ENCODE measurements at regions not wholly inside any gene's neighbourhood (a gene's known extent, or its start where the extent isn't known, plus 50 kb on each side); places are given as distances from the start of the nearest gene placed in this dataset.

DNA sequence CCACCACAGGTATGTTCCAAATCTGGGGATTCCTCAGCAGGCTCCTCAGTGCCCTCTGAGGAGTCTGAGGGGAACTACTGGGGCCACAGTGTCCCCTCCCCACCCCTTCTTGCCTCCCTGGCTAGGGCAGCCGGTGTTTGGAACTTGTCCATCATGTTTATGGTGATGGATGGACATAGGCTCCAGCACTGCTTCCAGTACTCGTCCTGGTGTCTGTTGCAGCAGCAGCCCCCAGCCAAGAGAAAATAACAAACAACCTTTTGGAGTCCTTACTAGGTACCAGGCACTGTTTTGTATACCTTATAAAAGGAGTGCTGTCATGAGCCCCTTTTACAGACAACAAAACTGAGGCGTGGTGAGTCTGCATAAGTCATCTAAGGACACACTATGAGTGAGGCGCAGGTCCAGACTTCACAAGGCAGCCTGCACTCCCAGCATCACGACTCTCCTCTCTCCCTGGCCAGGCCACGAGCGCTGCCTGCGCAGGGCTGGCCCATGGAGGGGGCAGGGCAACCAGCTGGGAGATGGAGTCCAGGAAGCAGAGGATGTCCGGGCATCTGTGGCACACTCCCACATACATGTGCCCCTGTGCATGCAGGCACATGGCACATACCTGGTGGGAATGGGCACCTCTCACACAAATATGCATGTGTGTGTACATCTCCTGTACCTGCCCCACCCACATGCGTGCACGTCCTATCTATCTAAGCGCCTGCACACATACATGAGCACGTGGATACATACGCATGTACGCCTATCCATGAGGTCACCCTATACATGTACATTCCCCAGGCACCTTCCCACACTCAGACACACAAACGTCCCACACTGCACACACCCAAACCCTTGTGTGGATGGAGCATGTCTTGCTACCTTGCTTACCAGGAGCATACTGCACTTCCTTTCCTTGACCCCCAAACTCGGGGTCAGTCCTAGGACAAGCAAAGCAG lies 152.7 kb downstream of the VEGFA start:
- Histone ChIP-seq H3K36me3 (replicated peaks; ENCODE audit: insufficient read depth, low read depth) (no peaks in the 10 kb centered on the region), H3K4me1 (ENCODE audit: insufficient read depth) (peaks cover 20% of the 10 kb centered on the region), H3K4me3 (no peak overlapping the region), H3K79me2 (no peaks in the 10 kb centered on the region), H3K27ac (no peak overlapping the region), H3K9me3 (ENCODE audit: low read depth) (no peaks in the 10 kb centered on the region), H3K9me2 (replicated peaks; ENCODE audit: insufficient read depth) (no peaks in the 10 kb centered on the region), H2AFZ (no peak overlapping the region), H3K4me2 (no peak overlapping the region), H3K27me3 (no peaks in the 10 kb centered on the region), H4K20me1 (ENCODE audit: insufficient read depth, poor library complexity, severe bottlenecking) (no peaks in the 10 kb centered on the region)
- TF ChIP-seq EZH2phosphoT487 (IDR thresholded peaks at IDR 0.05; ENCODE audit: low read depth, severe bottlenecking, unreplicated experiment) (no peak), EZH2 (IDR thresholded peaks at IDR 0.05; ENCODE audit: borderline replicate concordance) (no peak)
- TF ChIP-seq, protein P1, sequence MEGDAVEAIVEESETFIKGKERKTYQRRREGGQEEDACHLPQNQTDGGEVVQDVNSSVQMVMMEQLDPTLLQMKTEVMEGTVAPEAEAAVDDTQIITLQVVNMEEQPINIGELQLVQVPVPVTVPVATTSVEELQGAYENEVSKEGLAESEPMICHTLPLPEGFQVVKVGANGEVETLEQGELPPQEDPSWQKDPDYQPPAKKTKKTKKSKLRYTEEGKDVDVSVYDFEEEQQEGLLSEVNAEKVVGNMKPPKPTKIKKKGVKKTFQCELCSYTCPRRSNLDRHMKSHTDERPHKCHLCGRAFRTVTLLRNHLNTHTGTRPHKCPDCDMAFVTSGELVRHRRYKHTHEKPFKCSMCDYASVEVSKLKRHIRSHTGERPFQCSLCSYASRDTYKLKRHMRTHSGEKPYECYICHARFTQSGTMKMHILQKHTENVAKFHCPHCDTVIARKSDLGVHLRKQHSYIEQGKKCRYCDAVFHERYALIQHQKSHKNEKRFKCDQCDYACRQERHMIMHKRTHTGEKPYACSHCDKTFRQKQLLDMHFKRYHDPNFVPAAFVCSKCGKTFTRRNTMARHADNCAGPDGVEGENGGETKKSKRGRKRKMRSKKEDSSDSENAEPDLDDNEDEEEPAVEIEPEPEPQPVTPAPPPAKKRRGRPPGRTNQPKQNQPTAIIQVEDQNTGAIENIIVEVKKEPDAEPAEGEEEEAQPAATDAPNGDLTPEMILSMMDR (IDR thresholded peaks at IDR 0.05; ENCODE audit: poor library complexity) = no peak
- 93% methylated on average over 17 of the region's 17 CpGs for WGBS (ENCODE audit: low lambda C conversion rate, missing lambda C conversion rate)
- no peak for DNase-seq (ENCODE audit: low spot score)

DNA sequence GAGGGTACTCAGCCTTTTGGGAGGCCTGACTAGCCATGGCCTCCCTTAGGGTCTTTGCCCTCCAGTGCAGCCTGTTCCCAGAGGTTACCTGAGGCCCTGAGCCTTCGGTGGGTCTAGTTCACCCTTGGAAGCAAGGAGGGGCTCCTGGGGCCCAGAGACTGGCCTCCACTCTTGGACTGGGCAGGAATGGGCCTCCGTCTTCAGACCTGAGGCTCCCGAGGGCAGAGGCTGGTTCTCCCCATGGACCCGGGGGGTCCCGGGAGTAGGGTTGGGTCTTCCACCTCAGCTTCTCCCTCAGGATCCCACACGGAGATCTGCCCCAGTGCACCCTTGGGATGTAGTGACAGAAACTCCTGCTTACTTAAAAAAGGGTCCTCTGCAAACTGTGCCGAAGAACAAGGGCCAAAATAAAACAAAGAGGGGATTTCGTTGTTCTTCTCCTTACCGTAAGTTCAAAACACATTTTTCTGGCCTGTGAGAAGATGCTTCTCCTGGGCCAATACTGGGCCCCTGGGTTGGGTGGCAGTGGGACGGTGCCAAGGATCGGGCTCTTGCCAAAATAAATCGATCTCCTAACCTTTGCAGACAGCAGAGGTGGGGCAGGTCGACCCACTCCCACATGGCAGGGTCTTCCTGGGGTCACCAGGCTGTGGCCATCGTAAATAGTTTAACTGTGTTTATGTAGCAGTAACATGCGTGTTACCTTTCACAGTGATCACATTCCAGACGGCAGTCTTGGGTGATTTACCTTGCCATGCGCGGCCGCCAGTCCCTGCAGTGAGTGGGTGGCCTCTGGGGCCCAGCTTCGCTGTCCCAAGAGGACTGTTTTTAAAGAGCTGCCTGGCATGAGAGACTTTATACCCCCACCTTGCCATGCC lies 151.8 kb downstream of the VEGFA start:
- no peak for DNase-seq (ENCODE audit: low spot score)
- Histone ChIP-seq H3K27me3 (no peaks in the 10 kb centered on the region), H3K4me3 (no peak overlapping the region), H3K4me1 (ENCODE audit: insufficient read depth) (peaks cover 29% of the 10 kb centered on the region), H3K4me2 (no peak overlapping the region), H3K79me2 (no peaks in the 10 kb centered on the region), H4K20me1 (ENCODE audit: insufficient read depth, poor library complexity, severe bottlenecking) (no peaks in the 10 kb centered on the region), H2AFZ (no peak overlapping the region), H3K9me3 (ENCODE audit: low read depth) (no peaks in the 10 kb centered on the region), H3K36me3 (replicated peaks; ENCODE audit: insufficient read depth, low read depth) (no peaks in the 10 kb centered on the region), H3K9me2 (replicated peaks; ENCODE audit: insufficient read depth) (no peaks in the 10 kb centered on the region), H3K27ac (no peak overlapping the region)
- TF ChIP-seq EZH2phosphoT487 (IDR thresholded peaks at IDR 0.05; ENCODE audit: low read depth, severe bottlenecking, unreplicated experiment) (no peak), EZH2 (IDR thresholded peaks at IDR 0.05; ENCODE audit: borderline replicate concordance) (no peak)
- TF ChIP-seq, protein P1 (IDR thresholded peaks at IDR 0.05; ENCODE audit: poor library complexity) = no peak
- 84% methylated on average over 20 of the region's 20 CpGs for whole genome bisulfite sequencing (ENCODE audit: low lambda C conversion rate, missing lambda C conversion rate)

DNA sequence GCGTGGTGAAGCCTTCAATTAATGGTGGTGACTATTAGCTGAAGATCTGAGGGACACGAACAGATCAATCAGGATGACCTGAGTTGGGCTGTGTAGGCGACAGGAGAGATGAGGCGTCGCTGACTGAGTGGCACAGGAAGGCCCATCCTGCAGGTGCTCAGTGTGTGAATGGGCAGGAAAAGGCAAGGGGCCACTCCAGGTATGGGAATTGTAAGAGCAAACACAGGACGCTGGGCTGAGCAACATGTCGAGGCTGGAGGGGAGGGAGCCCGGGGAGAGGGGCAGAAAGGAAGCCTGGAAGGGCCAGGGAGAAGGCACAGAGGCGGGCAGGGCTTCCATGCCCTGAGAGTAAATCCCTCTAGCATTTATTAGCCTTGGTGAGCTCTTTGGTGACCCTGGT lies 151.0 kb downstream of the VEGFA start:
- Histone ChIP-seq H3K4me3 (no peak overlapping the region), H3K4me1 (ENCODE audit: insufficient read depth) (peaks cover 32% of the 10 kb centered on the region), H3K4me2 (no peak overlapping the region), H3K27ac (no peak overlapping the region), H4K20me1 (ENCODE audit: insufficient read depth, poor library complexity, severe bottlenecking) (no peaks in the 10 kb centered on the region), H3K27me3 (no peaks in the 10 kb centered on the region), H3K36me3 (replicated peaks; ENCODE audit: insufficient read depth, low read depth) (no peaks in the 10 kb centered on the region), H3K9me2 (replicated peaks; ENCODE audit: insufficient read depth) (no peaks in the 10 kb centered on the region), H3K9me3 (ENCODE audit: low read depth) (no peaks in the 10 kb centered on the region), H2AFZ (no peak overlapping the region), H3K79me2 (no peaks in the 10 kb centered on the region)
- 86% methylated on average over 9 of the region's 9 CpGs for WGBS (ENCODE audit: low lambda C conversion rate, missing lambda C conversion rate)
- DNase-seq (ENCODE audit: low spot score) = no peak
- TF ChIP-seq EZH2phosphoT487 (IDR thresholded peaks at IDR 0.05; ENCODE audit: low read depth, severe bottlenecking, unreplicated experiment) (no peak), EZH2 (IDR thresholded peaks at IDR 0.05; ENCODE audit: borderline replicate concordance) (no peak)
- TF ChIP-seq, protein P1 (IDR thresholded peaks at IDR 0.05; ENCODE audit: poor library complexity) = no peak

Data from hepatocyte (in vitro differentiated cells).